A549 (cell line): ENCODE measurements at regions not wholly inside any gene's neighbourhood (a gene's known extent, or its start where the extent isn't known, plus 50 kb on each side); places are given as distances from the start of the nearest gene placed in this dataset.

Experiments used
- ATAC-seq, 2 experiments: fragments of 200-7000 bp in 1 of 2; fragments of >200 bp in 1 of 2; cut with Nextera tagmentation in 1 of 2; cut with Tn5 transposase in 1 of 2; 3 replicates each; pipeline versions ENCODE4 v1.8.0 to v1.9.1; 2018 to 2020; ENCODE audit warnings: mild to moderate bottlenecking in 1 of 2, moderate library complexity in 1 of 2
- CTCF ChIA-PET: fragments of 300-600 bp; sonication (Branson Sonifier 250); formaldehyde crosslinking; extraction: SDS; loops from one replicate; lab custom pipeline; 2021; ENCODE audit warnings: antibody characterized with exemption, inconsistent platforms; lab: Yijun Ruan, JAX
- POLR2A ChIA-PET: fragments of 350-600 bp; formaldehyde crosslinking; extraction: SDS; loops from one replicate; lab custom pipeline; 2021; ENCODE audit warnings: antibody characterized with exemption, inconsistent platforms; lab: Yijun Ruan, JAX
- DNase-seq, 2 experiments: peaks; one replicate each; pipeline versions ENCODE4 v3.0.0 to v3.0.0-alpha.2; 2011 to 2016; ENCODE audit warnings: low read depth in 1 of 2, low spot score in 1 of 2
- FAIRE-seq: peaks from 2 replicates; lab custom pipeline; 2011; peaks lifted over from hg19 to GRCh38; lab: Jason Lieb, UNC
- H3K27ac ChIP-seq, 2 experiments: fragments of >200 bp; sonication (Bioruptor Twin); formaldehyde crosslinking; 3 replicates each; pipeline ENCODE4 v1.5.1; 2016 to 2017
- H3K4me1 ChIP-seq: fragments of >200 bp; sonication (Bioruptor Twin); formaldehyde crosslinking; 3 replicates; pipeline ENCODE4 v1.6.1; 2016
- H3K4me2 ChIP-seq: fragments of >200 bp; sonication (Bioruptor Twin); formaldehyde crosslinking; 3 replicates; pipeline ENCODE4 v1.6.1; 2016
- H3K4me3 ChIP-seq: fragments of >200 bp; sonication (Bioruptor Twin); formaldehyde crosslinking; 3 replicates; pipeline ENCODE4 v1.5.1; 2016
- H3K9me3 ChIP-seq: fragments of >200 bp; sonication (Bioruptor Twin); formaldehyde crosslinking; 3 replicates; pipeline ENCODE4 v1.6.1; 2016
- ATOH8 ChIP-seq: fragments of 250-450 bp; sonication (Bioruptor Pico); IDR thresholded peaks from 2 replicates; pipeline ENCODE4 v1.5.0; 2020; ENCODE audit warnings: low read depth, mild to moderate bottlenecking, moderate library complexity
- CBX8 ChIP-seq: fragments of 200-600 bp; sonication (generic); IDR thresholded peaks from 2 replicates; pipeline ENCODE4 v1.6.1; 2016
- CHD2 ChIP-seq: fragments of 150-350 bp; IDR thresholded peaks from 2 replicates; pipeline ENCODE4 v1.6.1; 2014; ENCODE audit warnings: low read length; ENCODE audit not compliant: partially characterized antibody
- CHD4 ChIP-seq: fragments of 200-600 bp; sonication (generic); IDR thresholded peaks from 2 replicates; pipeline ENCODE4 v1.6.1; 2016; ENCODE audit warnings: antibody characterized with exemption, mild to moderate bottlenecking, borderline replicate concordance
- CTCF ChIP-seq: fragments of >200 bp; sonication (Bioruptor Twin); formaldehyde crosslinking; IDR thresholded peaks from 3 replicates; pipeline ENCODE4 v1.5.1; 2016
- ELK1 ChIP-seq: fragments of 150-350 bp; IDR thresholded peaks from 2 replicates; pipeline ENCODE4 v1.6.1; 2014; ENCODE audit warnings: low read depth, mild to moderate bottlenecking, low read length
- ESRRA ChIP-seq: fragments of 150-350 bp; IDR thresholded peaks from 2 replicates; pipeline ENCODE4 v1.6.1; 2014; ENCODE audit warnings: mild to moderate bottlenecking, low read length, borderline replicate concordance
- HEYL ChIP-seq: fragments of 250-450 bp; sonication (Bioruptor Pico); IDR thresholded peaks from 2 replicates; pipeline ENCODE4 v1.8.0; 2021; ENCODE audit warnings: mild to moderate bottlenecking, moderate library complexity
- HMGXB4 ChIP-seq: fragments of 250-450 bp; sonication (Bioruptor Pico); IDR thresholded peaks from 2 replicates; pipeline ENCODE4 v1.5.0; 2021; ENCODE audit warnings: mild to moderate bottlenecking, moderate library complexity, borderline replicate concordance
- HOXA7 ChIP-seq: fragments of 250-450 bp; sonication (Bioruptor Pico); IDR thresholded peaks from 2 replicates; pipeline ENCODE4 v1.5.0; 2020; ENCODE audit warnings: mild to moderate bottlenecking, moderate library complexity
- HOXB5 ChIP-seq: fragments of 250-450 bp; sonication (Bioruptor Pico); IDR thresholded peaks from 2 replicates; pipeline ENCODE4 v1.5.0; 2020; ENCODE audit warnings: mild to moderate bottlenecking, moderate library complexity
- MAFK ChIP-seq: fragments of 450-650 bp; IDR thresholded peaks from 2 replicates; pipeline ENCODE4 v1.6.1; 2014; ENCODE audit not compliant: partially characterized antibody
- MAZ ChIP-seq: fragments of 150-350 bp; IDR thresholded peaks from 2 replicates; pipeline ENCODE4 v1.6.1; 2014; ENCODE audit warnings: antibody characterized with exemption, low read depth, low read length, borderline replicate concordance
- PBX3 ChIP-seq: IDR thresholded peaks from 2 replicates; pipeline ENCODE4 v1.6.1; 2012
- POLR2A ChIP-seq: IDR thresholded peaks from 2 replicates; pipeline ENCODE4 v1.6.1; 2012; ENCODE audit warnings: mild to moderate bottlenecking, low read length
- POLR2AphosphoS2 ChIP-seq: conservative IDR thresholded peaks from 2 replicates; pipeline ENCODE4 v1.6.1; 2012; ENCODE audit warnings: low read length, improper control_type of control experiment, inconsistent platforms
- RAD21 ChIP-seq, 2 experiments: fragments of >200 bp in 1 of 2; sonication (Bioruptor Twin) in 1 of 2; formaldehyde crosslinking in 1 of 2; IDR thresholded peaks in 1 of 2; conservative IDR thresholded peaks in 1 of 2; 2 replicates in 1 of 2; 3 replicates in 1 of 2; pipeline ENCODE4 v1.6.1; 2012 to 2018; ENCODE audit warnings: inconsistent platforms in 1 of 2
- RCOR1 ChIP-seq: fragments of 150-350 bp; IDR thresholded peaks from 2 replicates; pipeline ENCODE4 v1.6.1; 2014; ENCODE audit warnings: antibody characterized with exemption, low read length, low read depth
- SMC3 ChIP-seq: fragments of >200 bp; sonication (Bioruptor Twin); formaldehyde crosslinking; IDR thresholded peaks from 3 replicates; pipeline ENCODE4 v1.6.1; 2018; ENCODE audit warnings: inconsistent platforms
- TP53 ChIP-seq: fragments of 250-450 bp; sonication (Bioruptor Pico); IDR thresholded peaks from 2 replicates; pipeline ENCODE4 v1.5.0; 2021; ENCODE audit warnings: mild to moderate bottlenecking, moderate library complexity
- ZC3H11A ChIP-seq: fragments of 450-650 bp; IDR thresholded peaks from 2 replicates; pipeline ENCODE4 v1.6.1; 2014; ENCODE audit warnings: antibody characterized with exemption, mild to moderate bottlenecking
- ZFP36 ChIP-seq: fragments of 450-650 bp; IDR thresholded peaks from 2 replicates; pipeline ENCODE4 v1.6.1; 2014; ENCODE audit warnings: borderline replicate concordance; ENCODE audit not compliant: partially characterized antibody
- WGBS: methylation state at CpG from one replicate; pipeline ENCODE4 v1.1.6; 2017; ENCODE audit errors: missing lambda C conversion rate; 5-methylcytosine and 5-hydroxymethylcytosine counted together

GRCh38 chrX:9127986-9128385, 94.1 kb upstream of the FAM9B start:
- 83% methylated on average over 6 of the region's 6 CpGs for WGBS
- ATAC-seq = no peak
- POLR2A ChIA-PET = no interaction called here
- TF ChIP-seq HEYL (CRISPR knock-in tag) (no peak), HOXB5 (CRISPR knock-in tag) (no peak), MAFK (no peak), ELK1 (no peak), CTCF (no peak), TP53 (no peak)
- TF ChIP-seq, all 56 proteins: peak for 0
- Histone ChIP-seq H3K27ac (no peak overlapping the region), H3K4me3 (no peak overlapping the region), H3K4me1 (no peaks in the 10 kb centered on the region), H3K4me2 (no peak overlapping the region), H3K9me3 (peaks cover 3% of the 10 kb centered on the region; the same call in 1 of the 3 replicates)
- FAIRE-seq (no peak), DNase-seq (no peak)
- CTCF ChIA-PET = no interaction called here

- 76% methylated on average over 8 of the region's 8 CpGs for WGBS
- TF ChIP-seq ESRRA (no peak), HMGXB4 (no peak), RAD21 (conservative IDR thresholded peaks at IDR 0.05 in 1 of 2, IDR thresholded peaks at IDR 0.05 in 1 of 2) (no peak), ATOH8 (CRISPR knock-in tag) (no peak), MAZ (no peak), CBX8 (no peak), PBX3 (no peak), ZC3H11A (no peak), POLR2A (no peak), HOXB5 (CRISPR knock-in tag) (no peak), CHD4 (no peak), POLR2AphosphoS2 (no peak), ELK1 (no peak), CHD2 (no peak), HOXA7 (CRISPR knock-in tag) (no peak), RCOR1 (no peak), ZFP36 (no peak), SMC3 (no peak)
- DNase-seq = no peak
- Histone ChIP-seq H3K4me2 (no peak overlapping the region), H3K27ac (no peak overlapping the region), H3K4me3 (no peak overlapping the region), H3K4me1 (no peaks in the 10 kb centered on the region), H3K9me3 (peaks cover 4% of the 10 kb centered on the region; the same call in 1 of the 3 replicates)
- CTCF ChIA-PET = interaction anchor here (1.4 kb wide), 1 partner anchor 72 kb away, joined by 3 read pairs; no protein-coding TSS in a partner anchor
- POLR2A ChIA-PET = no interaction called here
- ATAC-seq = no peak
- FAIRE-seq = no peak
Observed at GRCh38 chrX:9130031-9130430, 96.1 kb upstream of the FAM9B start.
